DND-41 (cell line): ENCODE measurements at regions not wholly inside any gene's neighbourhood (a gene's known extent, or its start where the extent isn't known, plus 50 kb on each side); places are given as distances from the start of the nearest gene placed in this dataset.

Experiments used
- ATAC-seq: fragments of 200-7000 bp; cut with Tn5 transposase; 3 replicates; pipeline ENCODE4 v1.9.1; 2021; ENCODE audit warnings: low read depth; ENCODE audit not compliant: insufficient read depth
- DNase-seq: peaks from one replicate; pipeline ENCODE4 v3.0.0-alpha.2; 2020
- H2AFZ ChIP-seq: 2 replicates; pipeline ENCODE4 v1.6.0; 2012; ENCODE audit warnings: low read depth, low read length
- H3K27ac ChIP-seq: 2 replicates; pipeline ENCODE4 v1.5.1; 2012; ENCODE audit warnings: low read length, inconsistent platforms
- H3K27me3 ChIP-seq: fragments of 200-600 bp; sonication (generic); 2 replicates; pipeline ENCODE4 v1.6.0; 2012; ENCODE audit warnings: low read length, mild to moderate bottlenecking, inconsistent platforms; ENCODE audit not compliant: insufficient read depth, poor library complexity
- H3K36me3 ChIP-seq: 2 replicates; pipeline ENCODE4 v1.5.1; 2012; ENCODE audit warnings: low read length, inconsistent platforms; ENCODE audit not compliant: insufficient read depth
- H3K4me1 ChIP-seq: 2 replicates; pipeline ENCODE4 v1.5.1; 2012; ENCODE audit warnings: mild to moderate bottlenecking, low read length; ENCODE audit not compliant: insufficient read depth
- H3K4me2 ChIP-seq: 2 replicates; pipeline ENCODE4 v1.6.0; 2012; ENCODE audit warnings: mild to moderate bottlenecking, moderate library complexity, low read length, inconsistent platforms; ENCODE audit not compliant: insufficient read depth
- H3K4me3 ChIP-seq, 2 experiments: fragments of 200-600 bp in 1 of 2; shearing (Covaris generic) in 1 of 2; 2 replicates each; pipeline ENCODE4 v1.5.1; 2012 to 2016; ENCODE audit warnings: inconsistent platforms in 2 of 2, low read length in 2 of 2, mild to moderate bottlenecking in 2 of 2, low read depth in 1 of 2, moderate library complexity in 1 of 2
- H3K79me2 ChIP-seq: 2 replicates; pipeline ENCODE4 v1.6.0; 2012; ENCODE audit warnings: low read length, inconsistent platforms; ENCODE audit not compliant: insufficient read depth
- H3K9ac ChIP-seq: 2 replicates; pipeline ENCODE4 v1.6.0; 2012; ENCODE audit warnings: low read depth, mild to moderate bottlenecking, inconsistent platforms, low read length, moderate library complexity
- H3K9me3 ChIP-seq: 2 replicates; pipeline ENCODE4 v1.5.1; 2012; ENCODE audit warnings: low read length, moderate library complexity, mild to moderate bottlenecking, inconsistent platforms; ENCODE audit not compliant: insufficient read depth, severe bottlenecking
- H4K20me1 ChIP-seq: 2 replicates; pipeline ENCODE4 v1.6.0; 2012; ENCODE audit warnings: low read length; ENCODE audit not compliant: insufficient read depth
- CTCF ChIP-seq: IDR thresholded peaks from 2 replicates; pipeline ENCODE4 v1.5.1; 2012; ENCODE audit warnings: borderline replicate concordance, low read length, moderate library complexity, mild to moderate bottlenecking; ENCODE audit not compliant: poor library complexity, severe bottlenecking; ENCODE audit errors: extremely low read depth
- EZH2 ChIP-seq: IDR thresholded peaks from 3 replicates; pipeline ENCODE4 v1.6.1; 2012; ENCODE audit warnings: borderline replicate concordance, low read depth, mild to moderate bottlenecking, moderate library complexity, low read length, inconsistent platforms; ENCODE audit not compliant: severe bottlenecking

GRCh38 chr15:24899795-24900194 lies 55.0 kb upstream of the SNRPN start:
- TF ChIP-seq EZH2 (no peak), CTCF (no peak)
- no peak overlapping the region for H3K4me2 ChIP-seq
- no peaks in the 10 kb centered on the region for H3K79me2 ChIP-seq
- no peak overlapping the region for H3K9ac ChIP-seq
- H3K27ac ChIP-seq = no peak overlapping the region; the same call in 1 of the 2 replicates
- peaks cover 19% of the 10 kb centered on the region for H3K4me1 ChIP-seq
- no peak for DNase-seq
- no peak for ATAC-seq
- no peak overlapping the region for H2AFZ ChIP-seq
- H4K20me1 ChIP-seq = no peaks in the 10 kb centered on the region
- H3K36me3 ChIP-seq = no peaks in the 10 kb centered on the region
- no peaks in the 10 kb centered on the region for H3K9me3 ChIP-seq
- no peaks in the 10 kb centered on the region for H3K27me3 ChIP-seq
- H3K4me3 ChIP-seq = no peak overlapping the region

GRCh38 chr15:24901409-24901808 lies 53.4 kb upstream of the SNRPN start:
- H4K20me1 ChIP-seq = no peaks in the 10 kb centered on the region
- ATAC-seq = no peak
- no peak overlapping the region for H3K4me2 ChIP-seq
- no peak for DNase-seq
- no peaks in the 10 kb centered on the region for H3K9me3 ChIP-seq
- no peak for TF ChIP-seq EZH2
- TF ChIP-seq CTCF = no peak
- peaks cover 19% of the 10 kb centered on the region for H3K4me1 ChIP-seq
- no peak overlapping the region for H3K9ac ChIP-seq
- no peaks in the 10 kb centered on the region for H3K36me3 ChIP-seq
- H3K4me3 ChIP-seq = no peak overlapping the region
- H3K27ac ChIP-seq = no peak overlapping the region
- no peak overlapping the region for H2AFZ ChIP-seq
- H3K79me2 ChIP-seq = no peaks in the 10 kb centered on the region
- H3K27me3 ChIP-seq = no peaks in the 10 kb centered on the region
